ENCODE measurements at regions not wholly inside any gene's neighbourhood (a gene's known extent, or its start where the extent isn't known, plus 50 kb on each side); places are given as distances from the start of the nearest gene placed in this dataset.

DNA sequence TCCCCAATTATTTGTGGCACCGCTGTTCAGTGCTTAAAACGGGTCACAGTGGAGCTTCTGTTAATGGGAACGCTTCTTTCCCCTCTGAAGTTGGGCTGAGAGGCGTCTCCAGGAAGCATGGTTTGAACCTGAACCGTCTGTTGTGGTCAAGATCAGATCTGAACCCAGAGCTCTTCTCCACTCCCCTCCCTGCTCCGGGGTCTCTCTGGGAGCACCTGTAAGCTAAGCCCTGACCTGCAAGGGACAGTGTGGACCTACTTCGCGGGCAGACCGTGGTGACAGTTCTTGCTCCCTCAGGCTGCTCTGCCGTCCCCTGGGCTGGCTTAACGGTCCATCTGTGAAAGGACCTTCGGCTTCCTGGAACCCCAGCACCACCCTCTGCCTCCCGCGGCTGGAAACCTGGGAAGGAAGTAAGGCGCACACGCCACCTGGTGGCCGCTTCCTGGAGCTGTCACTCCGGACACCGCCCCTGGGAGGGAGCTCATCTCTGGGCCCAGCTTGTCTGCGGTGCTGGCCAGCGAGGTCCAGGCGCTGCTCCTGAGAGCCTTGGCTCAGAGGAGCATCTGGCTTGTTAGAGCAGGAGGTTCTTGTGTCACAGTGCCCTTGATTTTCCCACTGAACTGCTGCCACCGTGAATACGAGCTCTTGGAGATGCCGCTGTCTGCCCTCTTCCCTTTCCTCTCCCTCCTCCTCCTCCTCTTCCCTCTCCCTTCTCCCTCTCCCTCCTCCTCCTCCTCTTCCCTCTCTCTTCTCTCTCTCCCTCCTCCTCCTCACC lies 518.5 kb upstream of the EEF2KMT start:
- CTCF ChIA-PET (ENCODE audit: low intra/inter-chr PET ratio, low total read pairs): interaction anchor here (1.9 kb wide), 1 partner anchor 114 kb away, joined by 14 read pairs; no protein-coding TSS in a partner anchor
- BruUV-seq (replicated peaks): no TSS peak
- TF ChIP-seq RFX1 (IDR thresholded peaks at IDR 0.05): no peak
- TF ChIP-seq BHLHE40 (IDR thresholded peaks at IDR 0.05; ENCODE audit: low read length): no peak
- TF ChIP-seq SKI (IDR thresholded peaks at IDR 0.05; ENCODE audit: partially characterized antibody): no peak
- TF ChIP-seq XRCC5 (optimal IDR thresholded peaks at IDR 0.05; ENCODE audit: low read length): peak; percentile 67
- TF ChIP-seq HNRNPK (IDR thresholded peaks at IDR 0.05; ENCODE audit: low read depth, low read length, poor library complexity, severe bottlenecking): peak; percentile 53
- peak; percentile 46; the same call in 1 of the 2 replicates for TF ChIP-seq ZNF891 (CRISPR knock-in tag; IDR thresholded peaks at IDR 0.05)
- TF ChIP-seq ZNF768 (CRISPR knock-in tag; IDR thresholded peaks at IDR 0.05): peak; percentile 35; the same call in 1 of the 2 replicates
- TF ChIP-seq NR2F6 (IDR thresholded peaks at IDR 0.05): no peak
- no peak for TF ChIP-seq NR2F6 (CRISPR knock-in tag; IDR thresholded peaks at IDR 0.05)
- no peak for TF ChIP-seq WIZ (CRISPR knock-in tag; IDR thresholded peaks at IDR 0.05)
- peak; percentile 13 for TF ChIP-seq TEAD3 (CRISPR knock-in tag; optimal IDR thresholded peaks at IDR 0.05; ENCODE audit: borderline replicate concordance)
- TF ChIP-seq PCBP2 (optimal IDR thresholded peaks at IDR 0.05; ENCODE audit: low read depth, low read length, poor library complexity, severe bottlenecking): peak; percentile 28
- TF ChIP-seq, protein P1, sequence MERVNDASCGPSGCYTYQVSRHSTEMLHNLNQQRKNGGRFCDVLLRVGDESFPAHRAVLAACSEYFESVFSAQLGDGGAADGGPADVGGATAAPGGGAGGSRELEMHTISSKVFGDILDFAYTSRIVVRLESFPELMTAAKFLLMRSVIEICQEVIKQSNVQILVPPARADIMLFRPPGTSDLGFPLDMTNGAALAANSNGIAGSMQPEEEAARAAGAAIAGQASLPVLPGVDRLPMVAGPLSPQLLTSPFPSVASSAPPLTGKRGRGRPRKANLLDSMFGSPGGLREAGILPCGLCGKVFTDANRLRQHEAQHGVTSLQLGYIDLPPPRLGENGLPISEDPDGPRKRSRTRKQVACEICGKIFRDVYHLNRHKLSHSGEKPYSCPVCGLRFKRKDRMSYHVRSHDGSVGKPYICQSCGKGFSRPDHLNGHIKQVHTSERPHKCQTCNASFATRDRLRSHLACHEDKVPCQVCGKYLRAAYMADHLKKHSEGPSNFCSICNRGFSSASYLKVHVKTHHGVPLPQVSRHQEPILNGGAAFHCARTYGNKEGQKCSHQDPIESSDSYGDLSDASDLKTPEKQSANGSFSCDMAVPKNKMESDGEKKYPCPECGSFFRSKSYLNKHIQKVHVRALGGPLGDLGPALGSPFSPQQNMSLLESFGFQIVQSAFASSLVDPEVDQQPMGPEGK (CRISPR knock-in tag; IDR thresholded peaks at IDR 0.05): peak; percentile 55
- TF ChIP-seq SIX1 (CRISPR knock-in tag; IDR thresholded peaks at IDR 0.05; ENCODE audit: borderline replicate concordance): no peak
- no peak for TF ChIP-seq ZNF350 (CRISPR knock-in tag; IDR thresholded peaks at IDR 0.05; ENCODE audit: borderline replicate concordance, low read depth)
- TF ChIP-seq, protein P2, sequence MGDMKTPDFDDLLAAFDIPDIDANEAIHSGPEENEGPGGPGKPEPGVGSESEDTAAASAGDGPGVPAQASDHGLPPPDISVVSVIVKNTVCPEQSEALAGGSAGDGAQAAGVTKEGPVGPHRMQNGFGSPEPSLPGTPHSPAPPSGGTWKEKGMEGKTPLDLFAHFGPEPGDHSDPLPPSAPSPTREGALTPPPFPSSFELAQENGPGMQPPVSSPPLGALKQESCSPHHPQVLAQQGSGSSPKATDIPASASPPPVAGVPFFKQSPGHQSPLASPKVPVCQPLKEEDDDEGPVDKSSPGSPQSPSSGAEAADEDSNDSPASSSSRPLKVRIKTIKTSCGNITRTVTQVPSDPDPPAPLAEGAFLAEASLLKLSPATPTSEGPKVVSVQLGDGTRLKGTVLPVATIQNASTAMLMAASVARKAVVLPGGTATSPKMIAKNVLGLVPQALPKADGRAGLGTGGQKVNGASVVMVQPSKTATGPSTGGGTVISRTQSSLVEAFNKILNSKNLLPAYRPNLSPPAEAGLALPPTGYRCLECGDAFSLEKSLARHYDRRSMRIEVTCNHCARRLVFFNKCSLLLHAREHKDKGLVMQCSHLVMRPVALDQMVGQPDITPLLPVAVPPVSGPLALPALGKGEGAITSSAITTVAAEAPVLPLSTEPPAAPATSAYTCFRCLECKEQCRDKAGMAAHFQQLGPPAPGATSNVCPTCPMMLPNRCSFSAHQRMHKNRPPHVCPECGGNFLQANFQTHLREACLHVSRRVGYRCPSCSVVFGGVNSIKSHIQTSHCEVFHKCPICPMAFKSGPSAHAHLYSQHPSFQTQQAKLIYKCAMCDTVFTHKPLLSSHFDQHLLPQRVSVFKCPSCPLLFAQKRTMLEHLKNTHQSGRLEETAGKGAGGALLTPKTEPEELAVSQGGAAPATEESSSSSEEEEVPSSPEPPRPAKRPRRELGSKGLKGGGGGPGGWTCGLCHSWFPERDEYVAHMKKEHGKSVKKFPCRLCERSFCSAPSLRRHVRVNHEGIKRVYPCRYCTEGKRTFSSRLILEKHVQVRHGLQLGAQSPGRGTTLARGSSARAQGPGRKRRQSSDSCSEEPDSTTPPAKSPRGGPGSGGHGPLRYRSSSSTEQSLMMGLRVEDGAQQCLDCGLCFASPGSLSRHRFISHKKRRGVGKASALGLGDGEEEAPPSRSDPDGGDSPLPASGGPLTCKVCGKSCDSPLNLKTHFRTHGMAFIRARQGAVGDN (CRISPR knock-in tag; IDR thresholded peaks at IDR 0.05): 0 out of 2 replicates have a peak, but pooled peaks have one; percentile 30
- peak; percentile 78; the same call in 1 of the 2 replicates for TF ChIP-seq KLF12 (CRISPR knock-in tag; IDR thresholded peaks at IDR 0.05; ENCODE audit: borderline replicate concordance)
- peak; percentile 24; the same call in 1 of the 2 replicates for TF ChIP-seq SALL1 (CRISPR knock-in tag; IDR thresholded peaks at IDR 0.05)

More for the DNA sequence above, 518.5 kb upstream of the EEF2KMT start:
- Histone ChIP-seq H3K27me3 (ENCODE audit: control insufficient read depth in 1 of 2, insufficient read depth in 2 of 2, low read length in 2 of 2) (peaks cover 1 to 9% of the 10 kb centered on the region in 2 experiments; a peak in 3 of 5 replicates), H3K27ac (ENCODE audit: extremely low read length, insufficient read depth, low read length) (no peak overlapping the region), H3K4me1 (ENCODE audit: insufficient read depth, low read length) (no peaks in the 10 kb centered on the region), H2AFZ (ENCODE audit: low read length) (no peak overlapping the region), H3K4me2 (ENCODE audit: low read depth, low read length) (peak overlapping the region; percentile 40; the same call in 1 of the 2 replicates), H3K9me3 (ENCODE audit: low read length) (no peaks in the 10 kb centered on the region), H3K4me3 (replicated peaks in 1 of 3; ENCODE audit: insufficient read depth in 1 of 3, low read depth in 2 of 3, low read length in 3 of 3) (no peak overlapping the region; a peak in 1 of 6 replicates), H3K79me2 (ENCODE audit: insufficient read depth, low read length) (no peaks in the 10 kb centered on the region), H4K20me1 (ENCODE audit: insufficient read depth, low read length) (no peaks in the 10 kb centered on the region), H3K9ac (ENCODE audit: insufficient read depth, low read depth, low read length) (no peak overlapping the region), H3K36me3 (replicated peaks in 1 of 2; ENCODE audit: control insufficient read depth in 1 of 2, insufficient read depth in 2 of 2, low read length in 2 of 2) (no peaks in the 10 kb centered on the region)
- 49% methylated on average over 9 of the region's 25 CpGs for WGBS (ENCODE audit: low lambda C conversion rate)
- ATAC-seq (peak; percentile 98), FAIRE-seq (peak; percentile 65), DNase-seq (ENCODE audit: low spot score) (peak; percentile 35)
- in situ Hi-C loops (cut with HindIII; ENCODE audit: extremely low pct_ligation_motif_present, low pct_unique_long_range_greater_than_20kb): loop anchor here (25.0 kb wide), 1 partner anchor 379 kb away; no protein-coding TSS in a partner anchor
- intact Hi-C loops (cut with micrococcal nuclease; ENCODE audit: unreplicated experiment): loop anchor here (1.0 kb wide), 1 partner anchor 114 kb away; no protein-coding TSS in a partner anchor
- POLR2A ChIA-PET: no interaction called here

Data from HepG2 (cell line).